ENCODE measurements at regions not wholly inside any gene's neighbourhood (a gene's known extent, or its start where the extent isn't known, plus 50 kb on each side); places are given as distances from the start of the nearest gene placed in this dataset.

DNA sequence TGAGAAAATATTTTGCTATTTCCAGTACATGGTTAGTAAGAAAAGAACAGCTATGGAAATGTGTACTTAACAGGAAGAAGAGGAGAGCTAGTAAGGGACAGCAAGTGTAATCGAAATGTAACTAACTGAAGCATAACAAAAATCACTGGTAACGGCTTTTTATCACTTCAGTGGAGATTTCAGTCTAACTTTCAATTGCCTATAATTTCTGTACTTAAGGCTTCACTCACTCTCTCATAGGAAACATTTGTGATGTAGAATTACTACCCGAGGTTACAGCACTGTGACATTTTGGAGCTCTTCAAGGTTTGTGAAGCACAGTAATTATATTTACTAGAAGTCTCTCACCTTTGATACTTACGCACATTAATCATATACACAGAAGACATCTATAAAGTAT lies 1119.1 kb downstream of the AMY1C start:
- TF ChIP-seq, protein P1, sequence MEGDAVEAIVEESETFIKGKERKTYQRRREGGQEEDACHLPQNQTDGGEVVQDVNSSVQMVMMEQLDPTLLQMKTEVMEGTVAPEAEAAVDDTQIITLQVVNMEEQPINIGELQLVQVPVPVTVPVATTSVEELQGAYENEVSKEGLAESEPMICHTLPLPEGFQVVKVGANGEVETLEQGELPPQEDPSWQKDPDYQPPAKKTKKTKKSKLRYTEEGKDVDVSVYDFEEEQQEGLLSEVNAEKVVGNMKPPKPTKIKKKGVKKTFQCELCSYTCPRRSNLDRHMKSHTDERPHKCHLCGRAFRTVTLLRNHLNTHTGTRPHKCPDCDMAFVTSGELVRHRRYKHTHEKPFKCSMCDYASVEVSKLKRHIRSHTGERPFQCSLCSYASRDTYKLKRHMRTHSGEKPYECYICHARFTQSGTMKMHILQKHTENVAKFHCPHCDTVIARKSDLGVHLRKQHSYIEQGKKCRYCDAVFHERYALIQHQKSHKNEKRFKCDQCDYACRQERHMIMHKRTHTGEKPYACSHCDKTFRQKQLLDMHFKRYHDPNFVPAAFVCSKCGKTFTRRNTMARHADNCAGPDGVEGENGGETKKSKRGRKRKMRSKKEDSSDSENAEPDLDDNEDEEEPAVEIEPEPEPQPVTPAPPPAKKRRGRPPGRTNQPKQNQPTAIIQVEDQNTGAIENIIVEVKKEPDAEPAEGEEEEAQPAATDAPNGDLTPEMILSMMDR (IDR thresholded peaks at IDR 0.05; ENCODE audit: extremely low read depth in 1 of 2, insufficient read depth in 1 of 2, low read depth in 1 of 2, low read length in 2 of 2) = no peak
- no peak for TF ChIP-seq JUN (IDR thresholded peaks at IDR 0.05; ENCODE audit: borderline replicate concordance, insufficient read depth, insufficient read length, low read depth)
- no peak for TF ChIP-seq POLR2A (IDR thresholded peaks at IDR 0.05; ENCODE audit: low read depth, low read length)
- no peak for TF ChIP-seq GATA2 (IDR thresholded peaks at IDR 0.05; ENCODE audit: insufficient read depth, insufficient read length, low read depth, low read length)
- no peak for TF ChIP-seq POLR2AphosphoS5 (IDR thresholded peaks at IDR 0.05; ENCODE audit: insufficient read depth, low read depth, low read length)
- no peak for TF ChIP-seq EZH2 (IDR thresholded peaks at IDR 0.05; ENCODE audit: borderline replicate concordance, low read depth, low read length, severe bottlenecking)
- TF ChIP-seq MYC (IDR thresholded peaks at IDR 0.05; ENCODE audit: low read depth, low read length) = no peak
- no peak for TF ChIP-seq FOS (IDR thresholded peaks at IDR 0.05; ENCODE audit: borderline replicate concordance, insufficient read depth, low read length)
- TF ChIP-seq, protein P2, sequence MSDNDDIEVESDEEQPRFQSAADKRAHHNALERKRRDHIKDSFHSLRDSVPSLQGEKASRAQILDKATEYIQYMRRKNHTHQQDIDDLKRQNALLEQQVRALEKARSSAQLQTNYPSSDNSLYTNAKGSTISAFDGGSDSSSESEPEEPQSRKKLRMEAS (IDR thresholded peaks at IDR 0.05; ENCODE audit: insufficient read depth, insufficient read length) = no peak

Measured in endothelial cell of umbilical vein (primary cell).